GM13976 (cell line): ENCODE measurements at regions not wholly inside any gene's neighbourhood (a gene's known extent, or its start where the extent isn't known, plus 50 kb on each side); places are given as distances from the start of the nearest gene placed in this dataset.

Experiments
- DNase-seq: peaks from one replicate; pipeline ENCODE4 v3.0.0; 2012; ENCODE audit warnings: low spot score
- in situ Hi-C: fragments of 300-500 bp; cut with MboI; formaldehyde crosslinking; loops from one replicate; pipeline ENCODE4 v1.12.0; 2022; ENCODE audit warnings: low sequenced_read_pairs, mixed read lengths, inconsistent platforms; ENCODE audit not compliant: unreplicated experiment
- TF ChIP-seq, protein P1 (sequence below): IDR thresholded peaks from 2 replicates; pipeline ENCODE4 v1.5.1; 2012; ENCODE audit warnings: borderline replicate concordance, mild to moderate bottlenecking; ENCODE audit not compliant: insufficient read depth; ENCODE audit errors: extremely low read depth, missing control alignments, control extremely low read depth

DNA sequence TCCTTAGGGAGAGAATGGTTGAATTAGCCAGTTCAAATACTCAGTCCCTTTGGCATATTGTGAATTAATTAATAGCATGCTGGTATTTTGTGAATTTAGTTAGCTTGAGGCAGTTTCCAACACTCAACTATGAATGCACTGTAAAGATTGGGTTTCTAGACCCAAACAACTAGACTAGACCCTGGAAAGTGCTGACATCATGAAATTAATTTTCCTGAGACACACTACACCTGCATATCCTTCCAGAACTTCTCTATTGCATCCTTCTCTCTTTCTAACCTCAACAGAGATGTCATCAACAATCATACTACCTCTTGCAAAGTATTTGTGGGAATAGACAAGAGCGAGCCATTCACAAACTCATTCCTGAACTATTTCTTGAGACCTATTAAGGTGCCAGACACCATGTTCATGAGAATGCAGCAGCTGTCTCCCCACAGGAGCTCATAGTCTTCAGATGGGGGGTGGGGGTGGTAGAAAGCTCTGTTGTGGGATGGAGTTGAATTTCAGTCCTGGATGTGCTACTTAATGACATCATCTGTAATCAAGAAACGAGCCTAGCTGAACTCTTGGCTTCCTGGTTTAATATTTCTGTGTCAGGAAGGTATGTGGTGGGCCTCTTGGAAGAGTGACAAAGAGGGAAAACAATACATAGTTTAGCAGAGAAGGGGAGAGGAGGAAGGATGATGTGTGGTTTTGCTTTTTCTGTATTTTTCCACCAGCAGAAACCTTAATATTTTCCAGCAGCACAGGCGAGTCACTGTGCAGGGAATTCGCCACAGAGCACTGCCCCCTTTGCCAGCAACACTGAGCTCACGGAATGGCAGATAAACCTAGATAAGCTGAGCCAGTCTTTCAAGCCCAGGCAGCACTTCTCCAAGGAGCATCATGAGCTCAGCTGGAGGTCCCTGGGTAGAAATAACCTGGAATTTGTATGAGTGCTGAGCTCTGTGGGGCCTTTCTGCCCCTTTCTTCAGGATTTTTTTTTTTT is 53.1 kb upstream of the CYSLTR2 start:
- in situ Hi-C loops = no loop called here
- no peak for DNase-seq
- TF ChIP-seq, protein P1, sequence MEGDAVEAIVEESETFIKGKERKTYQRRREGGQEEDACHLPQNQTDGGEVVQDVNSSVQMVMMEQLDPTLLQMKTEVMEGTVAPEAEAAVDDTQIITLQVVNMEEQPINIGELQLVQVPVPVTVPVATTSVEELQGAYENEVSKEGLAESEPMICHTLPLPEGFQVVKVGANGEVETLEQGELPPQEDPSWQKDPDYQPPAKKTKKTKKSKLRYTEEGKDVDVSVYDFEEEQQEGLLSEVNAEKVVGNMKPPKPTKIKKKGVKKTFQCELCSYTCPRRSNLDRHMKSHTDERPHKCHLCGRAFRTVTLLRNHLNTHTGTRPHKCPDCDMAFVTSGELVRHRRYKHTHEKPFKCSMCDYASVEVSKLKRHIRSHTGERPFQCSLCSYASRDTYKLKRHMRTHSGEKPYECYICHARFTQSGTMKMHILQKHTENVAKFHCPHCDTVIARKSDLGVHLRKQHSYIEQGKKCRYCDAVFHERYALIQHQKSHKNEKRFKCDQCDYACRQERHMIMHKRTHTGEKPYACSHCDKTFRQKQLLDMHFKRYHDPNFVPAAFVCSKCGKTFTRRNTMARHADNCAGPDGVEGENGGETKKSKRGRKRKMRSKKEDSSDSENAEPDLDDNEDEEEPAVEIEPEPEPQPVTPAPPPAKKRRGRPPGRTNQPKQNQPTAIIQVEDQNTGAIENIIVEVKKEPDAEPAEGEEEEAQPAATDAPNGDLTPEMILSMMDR = no peak

DNA sequence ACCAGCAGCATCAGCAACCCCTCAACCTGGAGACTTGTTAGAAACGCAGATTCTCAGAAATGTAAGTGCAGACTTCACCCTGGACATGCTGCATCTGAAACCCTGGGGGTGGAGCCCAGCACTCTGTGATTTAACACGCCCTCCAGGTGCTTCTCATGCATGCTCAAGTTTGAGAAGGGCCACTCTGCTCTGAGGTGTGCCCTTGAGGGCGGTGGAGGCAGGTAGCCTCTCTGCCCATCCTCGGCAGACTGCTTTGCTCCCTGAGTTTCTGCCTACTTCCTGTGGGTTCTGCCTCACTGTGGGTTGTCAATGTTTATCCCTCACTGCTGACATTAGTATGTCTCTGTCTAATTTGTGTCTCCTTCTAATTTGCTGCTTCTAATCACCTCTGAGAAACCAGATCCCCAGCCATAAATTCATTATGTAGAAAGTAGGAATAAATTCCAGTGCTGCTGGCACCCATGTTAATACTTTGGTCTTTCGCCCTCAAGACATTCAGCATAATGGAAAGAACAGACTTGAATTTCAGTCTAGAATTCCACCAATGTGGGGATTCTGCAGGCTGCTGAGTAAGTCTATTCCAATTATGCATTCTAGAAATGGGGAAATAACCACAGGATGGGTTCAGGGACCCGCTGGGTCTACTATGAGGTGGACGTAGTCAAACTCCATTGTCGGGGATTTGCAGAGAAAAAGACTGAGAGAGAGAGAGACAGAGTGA is 51.3 kb upstream of the CYSLTR2 start:
- in situ Hi-C loops = no loop called here
- DNase-seq = no peak
- TF ChIP-seq, protein P1 = no peak

DNA sequence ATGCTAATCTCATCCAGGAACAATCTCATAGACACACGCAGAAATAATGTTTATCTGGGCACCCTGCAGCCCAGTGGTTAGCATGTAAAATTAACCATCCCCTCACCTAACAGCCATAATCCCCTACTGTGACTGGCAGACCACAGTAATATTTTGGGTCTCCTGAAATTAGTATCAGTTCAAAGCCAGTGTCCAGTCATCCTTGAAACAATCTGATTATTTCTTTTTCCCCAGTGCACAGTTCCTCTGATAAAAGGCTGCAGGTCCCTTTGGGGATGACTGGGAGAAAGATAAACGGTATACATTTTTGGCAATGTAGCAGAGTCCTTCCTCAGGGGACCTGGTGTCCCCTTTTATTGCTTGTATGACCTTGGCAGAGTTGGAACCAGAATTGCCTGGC is 50.4 kb upstream of the CYSLTR2 start:
- no peak for DNase-seq
- TF ChIP-seq, protein P1 = no peak
- in situ Hi-C loops = no loop called here
